Urothelium cell line (cell line): ENCODE measurements at regions not wholly inside any gene's neighbourhood (a gene's known extent, or its start where the extent isn't known, plus 50 kb on each side); places are given as distances from the start of the nearest gene placed in this dataset.

ENCODE experiments used
- DNase-seq: peaks from one replicate; pipeline ENCODE4 v3.0.0; 2011; ENCODE audit warnings: low spot score, mixed read lengths
- FAIRE-seq: peaks from 2 replicates; lab custom pipeline; 2011; peaks lifted over from hg19 to GRCh38; lab: Jason Lieb, UNC

DNA sequence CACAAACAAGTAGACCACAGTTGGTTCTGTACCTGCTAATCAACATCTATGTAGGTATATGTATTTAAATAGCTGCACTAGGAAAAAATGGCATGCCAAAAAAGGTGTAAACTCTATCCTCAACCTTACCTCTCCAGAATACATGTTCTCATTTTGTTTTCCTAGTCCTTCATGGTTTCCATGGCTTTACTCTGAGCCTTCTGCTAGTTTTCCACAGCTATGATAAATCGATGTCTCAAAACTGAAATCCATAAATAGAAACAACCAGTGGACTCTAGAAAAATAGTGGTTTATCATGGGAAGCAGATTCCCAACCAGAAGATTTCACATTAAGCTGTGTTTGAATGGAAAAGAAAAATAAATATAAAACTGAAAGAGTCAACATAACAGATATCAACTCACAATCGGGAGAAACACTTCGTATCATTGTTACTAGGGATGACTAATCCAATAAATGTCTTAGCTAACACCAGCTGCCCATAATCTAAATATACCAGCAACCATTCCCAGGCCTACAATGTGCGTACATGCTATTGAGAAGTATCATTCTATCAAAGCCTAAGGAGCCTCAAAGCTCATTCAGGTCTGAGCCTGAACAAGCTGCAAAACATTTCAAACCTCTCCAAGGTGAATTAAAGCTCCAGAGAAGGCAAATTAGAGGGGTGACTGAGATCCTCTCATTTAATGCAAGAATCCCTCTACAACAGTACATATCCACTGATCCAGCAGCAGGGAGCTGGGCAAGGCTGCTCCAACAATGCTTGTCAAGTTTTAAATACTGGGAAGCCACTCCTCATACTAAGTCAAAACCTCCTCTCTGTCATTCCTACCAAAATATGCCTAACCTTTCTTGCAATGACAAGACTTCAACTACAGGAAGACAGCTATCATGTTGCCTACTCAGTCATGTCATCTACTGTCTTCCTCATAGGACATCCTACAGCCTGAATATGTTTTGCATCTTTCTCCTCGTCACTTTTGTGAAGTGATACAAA, 90.2 kb downstream of the KCTD12 start:
- FAIRE-seq (no peak), DNase-seq (no peak)

DNA sequence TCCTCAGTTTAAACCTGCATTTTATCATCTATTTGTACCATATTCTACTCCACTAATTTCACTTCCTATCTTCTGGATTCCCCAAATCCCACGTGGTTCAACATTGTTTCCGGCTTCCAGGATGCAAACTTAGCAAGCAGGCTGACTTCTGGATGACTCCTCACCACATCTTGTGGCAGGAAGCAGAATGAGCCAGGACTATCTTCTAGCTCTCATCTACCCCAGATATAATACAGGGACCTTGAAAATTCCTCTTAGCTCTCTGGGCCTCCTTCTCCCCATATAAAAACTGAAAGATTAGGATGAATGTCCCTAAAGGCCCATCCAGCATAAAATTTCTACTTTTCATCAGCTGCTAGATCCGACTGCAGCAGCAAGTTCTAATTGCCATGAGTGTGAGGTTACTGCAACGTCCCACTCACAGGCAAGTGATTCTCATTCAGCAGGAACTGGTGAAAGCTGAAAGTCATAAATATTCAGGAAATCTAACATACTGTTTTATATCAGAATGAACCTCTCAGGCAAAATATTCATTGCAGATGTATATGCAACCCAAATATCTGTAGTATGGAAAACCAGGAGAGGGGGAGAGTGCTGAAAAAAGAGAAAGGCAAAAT, 93.4 kb downstream of the KCTD12 start:
- FAIRE-seq: no peak
- no peak for DNase-seq

- no peak for DNase-seq
- FAIRE-seq: no peak
Measured at GRCh38 chr13:76790980-76791819, 95.0 kb downstream of the KCTD12 start.

DNA sequence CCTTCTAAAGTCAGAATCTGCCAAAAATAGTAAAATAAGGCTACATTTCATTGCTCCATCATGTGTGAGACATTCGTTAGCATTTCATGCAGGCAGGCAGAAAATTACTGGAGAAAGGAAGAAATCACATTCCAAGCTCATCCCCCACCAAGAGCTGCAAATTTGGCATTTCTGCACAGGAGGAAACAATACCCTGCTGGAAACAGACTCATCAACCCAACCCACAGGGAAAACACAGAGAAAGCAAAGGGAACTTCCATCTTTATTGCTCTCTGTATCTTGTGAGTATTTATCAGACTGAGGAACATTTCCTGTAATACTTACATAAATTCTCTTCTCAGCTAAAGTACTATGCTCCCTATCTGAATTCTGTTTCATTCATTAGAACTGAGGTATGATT, 95.7 kb downstream of the KCTD12 start:
- DNase-seq (no peak), FAIRE-seq (no peak)

DNA sequence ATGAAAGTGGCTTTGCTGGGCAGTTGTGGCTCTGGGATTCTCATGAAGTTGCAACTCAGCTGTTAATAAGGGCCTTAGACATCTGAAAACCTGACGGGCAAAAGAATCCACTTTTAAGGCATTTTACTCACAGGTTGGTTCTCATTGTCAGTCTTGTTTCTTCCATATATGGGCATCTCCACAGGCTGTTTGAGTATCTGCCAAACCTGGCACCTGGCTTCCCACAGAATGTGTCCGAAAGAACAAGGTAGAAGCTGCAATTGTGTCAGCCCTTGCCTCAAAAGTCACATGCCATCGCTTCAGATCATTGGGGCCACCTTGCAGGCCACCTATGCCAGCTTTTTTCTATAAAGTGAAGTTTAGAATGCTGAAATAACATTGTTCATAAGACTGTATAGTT, 102.4 kb downstream of the KCTD12 start:
- FAIRE-seq (no peak), DNase-seq (no peak)

DNA sequence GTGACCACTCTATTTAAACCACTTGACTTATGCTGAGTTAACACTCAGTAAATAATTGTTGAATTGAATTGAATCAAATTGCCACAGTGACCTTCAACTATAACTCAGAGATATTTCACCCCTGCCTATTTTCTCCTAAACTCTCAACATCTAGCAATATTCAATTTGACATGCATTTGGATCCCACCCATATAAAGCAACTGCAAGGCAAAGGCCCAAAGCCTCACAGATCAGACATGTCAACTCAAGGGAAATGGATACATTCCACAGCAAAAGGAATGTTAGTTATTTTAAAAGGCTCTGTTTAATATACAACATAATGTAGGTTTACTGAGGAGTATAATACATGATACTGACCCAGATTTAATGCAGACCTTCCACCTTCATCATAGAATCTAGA, 107.4 kb downstream of the KCTD12 start:
- DNase-seq (no peak), FAIRE-seq (no peak)

- no peak for DNase-seq
- FAIRE-seq: no peak
Measured at GRCh38 chr13:76777096-76777495, 109.1 kb downstream of the KCTD12 start.

DNA sequence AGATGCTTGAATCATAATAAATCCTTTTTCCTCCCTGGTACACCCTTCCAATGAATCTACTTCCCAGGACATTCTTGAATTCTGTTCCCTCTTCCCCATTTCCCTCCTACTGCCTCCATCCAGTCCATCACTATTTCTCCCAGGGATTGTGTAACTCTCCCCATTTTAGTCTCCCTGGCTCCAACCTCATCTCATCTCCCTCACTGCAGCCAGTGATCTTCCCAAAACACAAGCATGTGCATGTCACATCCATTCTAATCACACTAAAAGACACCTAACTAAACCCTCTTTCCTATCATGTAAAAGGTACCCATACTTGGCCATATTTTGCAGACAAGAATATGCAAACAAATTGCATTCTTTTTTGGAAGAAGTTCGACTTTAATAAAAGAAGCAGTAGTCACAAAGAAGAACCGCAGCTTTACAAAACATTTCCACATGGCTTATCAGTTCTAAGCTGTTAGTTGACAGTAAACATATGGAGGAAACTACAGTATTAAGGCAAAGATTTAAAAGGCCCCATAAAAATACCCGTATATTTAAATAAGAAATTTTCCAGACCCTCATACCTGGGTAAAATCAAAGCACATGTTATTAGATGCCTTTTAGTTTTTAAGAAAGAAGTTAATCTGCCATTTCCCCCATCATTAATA, 111.0 kb downstream of the KCTD12 start:
- DNase-seq (no peak), FAIRE-seq (no peak)

- no peak for DNase-seq
- FAIRE-seq: no peak
Measured at GRCh38 chr13:76773448-76774094, 112.6 kb downstream of the KCTD12 start.

GRCh38 chr13:76772241-76772640, 114.0 kb downstream of the KCTD12 start:
- DNase-seq (no peak), FAIRE-seq (no peak)

- FAIRE-seq (no peak), DNase-seq (no peak)
Measured at GRCh38 chr13:76769271-76769791, 116.9 kb downstream of the KCTD12 start.

GRCh38 chr13:76768384-76768783, 117.8 kb downstream of the KCTD12 start:
- no peak for FAIRE-seq
- DNase-seq: no peak

- DNase-seq (no peak), FAIRE-seq (no peak)
Measured at GRCh38 chr13:76764916-76765315, 121.3 kb downstream of the KCTD12 start.

DNA sequence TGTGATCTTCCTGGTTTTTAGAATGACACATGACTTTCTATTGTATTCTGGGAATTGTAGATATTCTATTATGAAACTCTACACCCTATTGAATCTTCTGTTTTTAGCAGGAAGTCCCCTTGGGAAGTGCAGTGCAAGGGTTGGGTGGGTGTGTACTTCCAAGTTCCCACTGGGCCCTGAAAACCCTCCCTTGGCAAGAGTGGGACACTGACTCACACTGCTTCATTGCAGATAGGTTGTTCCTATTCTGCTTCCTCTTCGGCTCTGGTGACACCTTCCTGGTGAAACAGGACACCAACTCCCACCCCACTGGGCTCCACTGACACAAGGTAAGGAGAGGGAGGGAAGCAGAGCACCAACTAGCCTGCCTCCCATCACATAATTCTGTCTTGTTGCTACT, 121.8 kb downstream of the KCTD12 start:
- DNase-seq (no peak), FAIRE-seq (no peak)

- no peak for FAIRE-seq
- no peak for DNase-seq
Measured at GRCh38 chr13:76762721-76763120, 123.5 kb downstream of the KCTD12 start.

GRCh38 chr13:76759877-76760276, 126.3 kb downstream of the KCTD12 start:
- no peak for FAIRE-seq
- no peak for DNase-seq

DNA sequence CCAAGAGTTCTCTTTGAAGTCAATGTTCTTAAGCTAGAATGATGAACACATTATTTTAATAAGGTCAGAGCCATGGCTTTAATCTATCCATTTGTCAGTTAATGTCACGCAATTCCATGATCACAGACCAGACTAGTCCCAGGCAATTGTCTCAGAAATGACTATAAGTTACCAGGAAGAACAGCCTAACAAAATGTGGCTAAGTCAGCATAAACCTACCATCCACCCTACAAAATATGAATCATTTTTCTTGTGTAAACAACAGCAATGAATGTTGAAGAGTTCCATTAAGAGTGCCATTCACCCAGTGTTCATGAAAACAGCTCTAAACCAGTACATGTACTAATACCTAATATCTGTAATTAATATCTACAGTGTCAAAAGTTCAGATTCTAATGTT, 127.5 kb downstream of the KCTD12 start:
- DNase-seq: no peak
- FAIRE-seq: no peak

- no peak for FAIRE-seq
- no peak for DNase-seq
Measured at GRCh38 chr13:76758257-76758656, 127.9 kb downstream of the KCTD12 start.

GRCh38 chr13:76756451-76756850, 129.8 kb downstream of the KCTD12 start:
- DNase-seq: no peak
- no peak for FAIRE-seq

DNA sequence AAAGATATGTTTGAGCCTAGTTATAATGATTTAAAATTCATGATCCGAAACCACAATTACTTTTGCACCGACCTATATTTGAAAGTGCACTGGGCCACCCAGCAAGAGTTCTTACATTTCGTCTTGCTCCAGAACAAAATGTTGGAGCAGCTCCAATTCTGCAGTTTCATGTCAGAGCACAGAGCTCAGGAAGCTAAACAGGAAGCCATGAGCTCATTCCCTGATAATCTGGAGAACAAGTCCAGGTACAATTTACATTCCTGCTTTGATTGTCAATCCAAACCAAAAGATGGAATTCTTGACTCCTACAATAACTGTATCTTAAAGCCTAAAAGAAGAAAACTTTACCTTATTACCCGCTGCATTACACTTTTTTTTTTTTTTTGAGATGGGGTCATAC, 131.8 kb downstream of the KCTD12 start:
- DNase-seq: peak; percentile 6
- FAIRE-seq: no peak
